LHCN-M2 (cell line): ENCODE measurements at regions not wholly inside any gene's neighbourhood (a gene's known extent, or its start where the extent isn't known, plus 50 kb on each side); places are given as distances from the start of the nearest gene placed in this dataset.

Experiments used
- DNase-seq: peaks from one replicate; pipeline ENCODE4 v3.0.0-alpha.2; 2012; ENCODE audit warnings: low read depth

DNA sequence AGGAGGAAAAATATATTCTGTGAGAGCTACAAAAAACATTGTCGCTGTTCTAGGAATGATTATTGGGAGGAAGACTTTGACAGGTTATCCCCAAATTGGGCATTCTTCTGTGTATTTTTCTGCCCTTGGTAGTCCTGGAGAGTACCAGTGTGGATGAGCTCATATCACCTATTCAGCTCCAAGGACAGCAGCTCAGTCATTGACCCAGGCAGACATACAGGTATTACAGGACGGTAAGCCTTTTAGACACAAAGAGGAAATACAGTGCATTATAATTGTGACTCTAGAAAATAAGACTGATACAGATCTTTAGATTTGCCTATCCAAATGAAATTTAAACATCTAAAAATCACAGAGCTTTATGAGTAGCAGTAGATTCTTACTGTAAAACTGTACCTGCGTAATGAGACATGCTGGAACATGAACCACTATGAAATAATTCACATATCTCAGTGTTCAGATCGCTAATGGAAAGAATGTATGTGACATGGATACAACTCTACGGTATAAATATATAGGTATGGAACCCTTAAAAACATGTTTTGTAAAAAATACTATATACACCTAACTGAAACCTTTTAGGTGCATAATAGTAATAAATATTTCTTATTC is 56.0 kb downstream of the PLK2 start:
- no peak for DNase-seq

GRCh38 chr5:58401701-58402100 is 58.2 kb downstream of the PLK2 start:
- DNase-seq = no peak

DNA sequence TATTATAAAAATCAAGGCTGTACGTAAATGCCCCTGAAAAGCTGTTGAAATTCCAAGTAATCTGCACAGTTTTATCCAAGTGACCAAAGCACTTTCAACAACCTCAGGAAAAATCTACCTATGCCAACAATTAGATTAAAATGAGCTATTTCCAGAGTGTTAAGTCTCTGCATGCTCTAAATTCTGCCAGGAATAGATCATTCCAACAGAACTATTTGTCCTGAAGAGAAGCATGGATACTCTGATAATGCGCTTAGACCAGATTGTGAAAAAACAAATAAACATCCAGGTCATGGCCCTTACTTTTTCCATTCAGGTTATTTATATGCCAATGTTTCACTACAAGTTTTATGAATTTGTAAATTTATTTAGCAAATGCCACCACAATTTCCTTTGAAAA is 59.1 kb downstream of the PLK2 start:
- no peak for DNase-seq

- no peak for DNase-seq
Measured at GRCh38 chr5:58399951-58400350, 59.9 kb downstream of the PLK2 start.

DNA sequence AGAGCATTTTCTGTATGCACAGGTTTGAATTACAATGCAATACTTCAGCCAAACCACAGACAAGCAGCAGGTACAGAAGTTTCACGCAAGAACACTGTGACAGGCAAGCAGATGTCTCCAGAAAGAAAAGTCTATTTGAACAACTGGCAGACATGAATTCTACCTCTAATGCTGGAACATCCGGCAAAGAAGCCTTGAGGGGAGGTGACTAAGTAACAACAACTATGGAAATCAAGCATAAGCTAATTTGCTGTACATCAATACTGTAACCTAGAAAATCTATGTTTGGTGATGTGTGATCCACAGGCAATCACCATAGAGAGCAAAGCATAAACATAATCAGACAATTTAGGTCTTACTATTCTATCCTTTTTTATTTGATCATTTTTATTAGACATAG is 65.5 kb downstream of the PLK2 start:
- no peak for DNase-seq

GRCh38 chr5:58393716-58394115 is 66.2 kb downstream of the PLK2 start:
- DNase-seq = no peak

- no peak for DNase-seq
Measured at GRCh38 chr5:58392496-58392895, 67.4 kb downstream of the PLK2 start.

GRCh38 chr5:58383448-58383847 is 76.4 kb downstream of the PLK2 start:
- DNase-seq = no peak

DNA sequence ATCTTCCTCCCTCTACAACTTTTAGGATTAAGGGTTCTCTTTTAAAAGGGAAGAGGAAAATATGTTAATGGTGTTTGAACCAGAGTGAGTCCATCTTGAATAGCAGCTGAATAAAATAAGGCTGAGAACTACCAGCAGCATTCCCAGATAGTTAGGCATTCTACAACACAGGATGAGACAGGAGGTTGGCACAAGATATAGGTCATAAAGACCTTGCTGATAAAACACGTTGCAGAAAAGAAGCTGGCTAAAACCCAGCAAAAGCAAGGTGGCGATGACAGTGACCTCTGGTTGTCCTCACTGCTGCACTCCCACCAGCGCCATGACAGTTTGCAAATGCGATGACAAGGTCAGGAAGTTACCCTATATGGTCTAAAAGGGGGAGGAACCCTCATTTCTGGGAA is 77.8 kb downstream of the PLK2 start:
- no peak for DNase-seq

DNA sequence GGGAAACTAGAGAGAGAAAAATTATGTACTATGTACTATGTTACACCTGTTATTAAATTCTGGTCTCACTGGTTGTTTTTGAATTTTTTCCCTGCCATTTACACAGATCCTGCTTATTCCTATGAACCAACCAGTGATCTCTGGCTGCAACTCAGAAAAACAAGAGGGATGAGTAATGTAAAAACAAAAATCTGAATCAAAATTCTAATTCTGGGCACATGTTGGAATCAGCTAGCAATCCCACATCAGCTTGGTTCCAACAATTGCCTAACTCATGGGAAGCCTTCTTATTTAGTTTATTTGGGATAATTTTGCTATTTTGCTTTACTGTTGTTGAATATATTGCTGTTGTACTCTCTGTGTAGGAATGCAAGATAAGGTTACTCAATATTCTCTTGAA is 78.3 kb downstream of the PLK2 start:
- no peak for DNase-seq

GRCh38 chr5:58380655-58381054 is 79.2 kb downstream of the PLK2 start:
- DNase-seq = peak; percentile 10

- no peak for DNase-seq
Measured at GRCh38 chr5:58378613-58379390, 81.1 kb downstream of the PLK2 start.

- no peak for DNase-seq
Measured at GRCh38 chr5:58370606-58371005, 89.3 kb downstream of the PLK2 start.

DNA sequence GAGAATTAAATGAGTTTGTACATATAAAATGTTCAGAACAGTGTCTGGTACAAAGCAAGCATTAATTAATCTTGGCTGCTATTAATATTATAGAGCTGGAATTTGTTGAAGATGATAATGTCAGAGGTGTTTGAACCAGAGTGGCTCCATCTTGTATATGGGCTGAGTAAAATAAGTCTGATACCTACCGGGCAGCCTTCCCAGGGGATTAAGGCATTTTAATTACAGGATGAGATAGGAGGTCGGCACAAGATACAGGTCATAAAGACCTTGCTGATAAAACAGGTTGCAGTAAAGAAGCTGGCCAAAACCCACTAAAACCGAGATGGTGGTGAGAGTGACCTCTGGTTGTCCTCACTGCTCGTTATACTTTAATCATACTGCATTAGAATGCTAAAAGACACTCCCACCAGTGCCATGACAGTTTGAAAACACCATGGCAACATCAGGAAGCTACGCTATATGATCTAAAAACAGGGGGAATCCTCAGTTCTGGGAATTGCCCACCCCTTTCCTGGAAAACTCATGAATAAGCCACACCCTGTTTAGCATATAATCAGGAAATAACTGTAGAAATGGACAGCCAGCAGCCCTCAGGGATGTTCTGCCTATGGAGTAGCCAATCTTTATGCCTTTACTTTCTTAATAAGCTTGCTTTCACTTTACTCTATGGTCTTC is 90.2 kb downstream of the PLK2 start:
- no peak for DNase-seq

DNA sequence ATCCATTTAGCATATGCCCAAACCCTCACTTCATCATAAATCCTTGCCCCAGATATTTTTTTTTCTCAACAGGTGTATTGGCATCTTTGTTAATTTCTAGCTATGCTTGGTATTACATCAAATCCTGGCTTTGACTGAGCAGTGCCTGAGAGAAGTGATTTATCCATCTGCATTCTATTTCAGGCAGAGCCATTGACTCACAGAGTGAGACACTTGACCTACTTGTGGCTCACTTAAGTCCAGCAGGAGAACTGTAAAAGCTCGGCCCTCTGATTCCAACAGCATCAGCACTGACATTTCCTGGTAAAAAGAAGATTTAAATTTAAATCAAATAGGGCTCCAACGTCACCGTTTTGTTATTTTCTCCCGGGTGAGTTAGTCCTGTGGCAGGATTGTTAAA is 93.4 kb downstream of the PLK2 start:
- peak; percentile 40 for DNase-seq

DNA sequence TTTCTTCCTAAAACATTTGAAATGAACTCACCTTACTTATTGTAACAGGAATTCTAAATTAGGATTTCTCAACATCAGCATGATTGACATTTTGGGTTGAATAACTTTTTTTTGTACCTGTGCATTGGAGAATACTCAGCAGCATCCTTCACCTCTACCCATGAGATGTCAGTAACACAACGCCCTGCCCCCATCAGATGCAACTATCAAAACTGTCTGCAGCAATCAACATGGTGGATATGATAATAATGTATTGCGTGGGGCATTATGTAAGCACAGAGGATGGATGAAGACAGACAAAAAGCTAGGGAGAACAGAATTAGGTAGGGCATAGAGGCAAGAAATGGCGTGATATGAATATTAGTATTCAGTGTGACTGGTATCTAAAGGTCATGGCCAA is 94.1 kb downstream of the PLK2 start:
- no peak for DNase-seq

- no peak for DNase-seq
Measured at GRCh38 chr5:58363461-58364249, 96.2 kb downstream of the PLK2 start.

DNA sequence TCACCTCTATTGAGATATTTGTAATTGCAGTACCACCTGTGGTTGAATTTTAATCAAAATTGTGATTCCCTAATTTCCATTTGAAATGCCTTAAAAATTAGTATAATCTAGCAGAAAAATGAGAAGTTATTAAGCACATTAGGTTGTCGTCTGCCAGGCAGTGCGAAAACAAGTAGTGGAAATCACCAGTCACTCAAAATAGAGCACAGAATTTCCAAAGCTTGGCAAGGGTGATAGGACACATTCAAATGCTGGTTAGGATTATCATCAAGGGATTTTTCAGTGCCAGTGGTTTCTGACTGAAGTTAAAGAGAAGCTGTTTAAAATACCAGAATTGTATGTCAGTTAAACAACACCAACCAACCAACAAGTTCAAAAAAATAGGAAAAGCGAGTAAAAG is 97.8 kb downstream of the PLK2 start:
- DNase-seq = no peak

GRCh38 chr5:58360794-58361193 is 99.1 kb downstream of the PLK2 start:
- no peak for DNase-seq

GRCh38 chr5:58359981-58360380 is 99.9 kb downstream of the PLK2 start:
- no peak for DNase-seq

GRCh38 chr5:58358501-58359178 is 101.2 kb downstream of the PLK2 start:
- DNase-seq = no peak
